A673 (cell line): ENCODE measurements at regions not wholly inside any gene's neighbourhood (a gene's known extent, or its start where the extent isn't known, plus 50 kb on each side); places are given as distances from the start of the nearest gene placed in this dataset.

Experiments used
- BruUV-seq: library from RNA; stranded (reverse); fragments of 400-500 nt; replicated peaks from 2 replicates; lab custom pipeline; 2021; lab: Mats Ljungman, UMichigan
- CTCF ChIA-PET: fragments of 300-600 bp; sonication (Branson Sonifier 250); formaldehyde crosslinking; loops from one replicate; lab custom pipeline; 2022; ENCODE audit warnings: antibody characterized with exemption; lab: Charles Lee
- POLR2A ChIA-PET: fragments of 300-600 bp; sonication (Branson Sonifier 250); formaldehyde crosslinking; loops from one replicate; lab custom pipeline; 2022; ENCODE audit warnings: antibody characterized with exemption; ENCODE audit not compliant: low non-redundant PET; lab: Charles Lee
- DNase-seq: peaks from one replicate; pipeline ENCODE4 v3.0.0-alpha.2; 2015; ENCODE audit warnings: low spot score
- H3K27ac ChIP-seq: fragments of 200-600 bp; sonication (generic); 2 replicates; pipeline ENCODE4 v1.5.1; 2016; ENCODE audit warnings: mixed run types, low read depth, mild to moderate bottlenecking, mixed read lengths, antibody characterized with exemption, low read length; ENCODE audit not compliant: poor library complexity, severe bottlenecking
- H3K27me3 ChIP-seq: fragments of 200-600 bp; sonication (generic); replicated peaks from 2 replicates; pipeline ENCODE4 v1.6.1; 2017; ENCODE audit warnings: mixed run types, low read depth, mild to moderate bottlenecking, mixed read lengths, antibody characterized with exemption, low read length; ENCODE audit not compliant: insufficient read depth, poor library complexity
- H3K36me3 ChIP-seq: fragments of 200-600 bp; sonication (generic); 2 replicates; pipeline ENCODE4 v1.6.1; 2016; ENCODE audit warnings: mixed run types, mild to moderate bottlenecking, mixed read lengths, antibody characterized with exemption, low read length; ENCODE audit not compliant: insufficient read depth, poor library complexity, severe bottlenecking
- H3K4me1 ChIP-seq: fragments of 200-600 bp; sonication (generic); 2 replicates; pipeline ENCODE4 v1.6.1; 2017; ENCODE audit warnings: mixed run types, mild to moderate bottlenecking, mixed read lengths, antibody characterized with exemption, low read length; ENCODE audit not compliant: insufficient read depth, poor library complexity, severe bottlenecking
- H3K4me3 ChIP-seq: fragments of 200-600 bp; sonication (generic); 2 replicates; pipeline ENCODE4 v1.5.1; 2016; ENCODE audit warnings: low read depth, mixed run types, mild to moderate bottlenecking, mixed read lengths, low read length; ENCODE audit not compliant: poor library complexity, severe bottlenecking
- H3K9me3 ChIP-seq: fragments of 200-600 bp; sonication (generic); 2 replicates; pipeline ENCODE4 v1.6.1; 2016; ENCODE audit warnings: mixed run types, low read depth, mild to moderate bottlenecking, mixed read lengths, antibody characterized with exemption, low read length; ENCODE audit not compliant: poor library complexity, severe bottlenecking
- EZH2 ChIP-seq: fragments of 200-600 bp; sonication (generic); IDR thresholded peaks from 2 replicates; pipeline ENCODE4 v1.6.1; 2017; ENCODE audit warnings: borderline replicate concordance, low read depth, mild to moderate bottlenecking, mixed read lengths, antibody characterized with exemption, low read length; ENCODE audit not compliant: poor library complexity, severe bottlenecking
- intact Hi-C: fragments of 100-400 bp; cut with micrococcal nuclease; formaldehyde crosslinking; loops from one replicate; pipeline ENCODE4 v1.10.0; 2022; ENCODE audit not compliant: unreplicated experiment
- TF ChIP-seq, protein P1 (sequence below): fragments of 300-800, 200-600 bp; sonication (generic); conservative IDR thresholded peaks from 2 replicates; pipeline ENCODE4 v1.5.1; 2017; ENCODE audit warnings: low read depth, mild to moderate bottlenecking, antibody characterized with exemption, low read length, moderate library complexity, mixed read lengths

DNA sequence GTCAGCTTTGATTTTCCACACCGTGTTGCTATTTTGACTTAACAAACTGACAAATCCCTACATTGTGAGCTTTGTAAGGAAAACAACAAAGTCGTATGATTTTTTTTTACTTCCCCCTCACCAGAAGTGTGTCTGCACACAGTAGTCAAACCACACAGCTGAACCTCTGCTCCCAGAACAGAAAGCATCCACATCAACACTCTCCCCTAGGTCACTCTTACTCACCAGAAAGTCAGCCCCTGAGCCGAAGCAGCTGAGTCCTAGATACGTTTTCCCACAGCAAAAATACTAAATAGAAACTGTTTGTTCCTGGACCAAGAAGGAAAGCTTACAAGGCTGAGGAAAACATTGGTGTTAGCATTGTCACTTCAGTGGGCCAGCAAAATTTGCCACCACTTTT lies 305.7 kb downstream of the DHX15 start:
- no peak overlapping the region for H3K4me3 ChIP-seq
- no TSS peak for BruUV-seq
- no peak for TF ChIP-seq EZH2
- TF ChIP-seq, protein P1, sequence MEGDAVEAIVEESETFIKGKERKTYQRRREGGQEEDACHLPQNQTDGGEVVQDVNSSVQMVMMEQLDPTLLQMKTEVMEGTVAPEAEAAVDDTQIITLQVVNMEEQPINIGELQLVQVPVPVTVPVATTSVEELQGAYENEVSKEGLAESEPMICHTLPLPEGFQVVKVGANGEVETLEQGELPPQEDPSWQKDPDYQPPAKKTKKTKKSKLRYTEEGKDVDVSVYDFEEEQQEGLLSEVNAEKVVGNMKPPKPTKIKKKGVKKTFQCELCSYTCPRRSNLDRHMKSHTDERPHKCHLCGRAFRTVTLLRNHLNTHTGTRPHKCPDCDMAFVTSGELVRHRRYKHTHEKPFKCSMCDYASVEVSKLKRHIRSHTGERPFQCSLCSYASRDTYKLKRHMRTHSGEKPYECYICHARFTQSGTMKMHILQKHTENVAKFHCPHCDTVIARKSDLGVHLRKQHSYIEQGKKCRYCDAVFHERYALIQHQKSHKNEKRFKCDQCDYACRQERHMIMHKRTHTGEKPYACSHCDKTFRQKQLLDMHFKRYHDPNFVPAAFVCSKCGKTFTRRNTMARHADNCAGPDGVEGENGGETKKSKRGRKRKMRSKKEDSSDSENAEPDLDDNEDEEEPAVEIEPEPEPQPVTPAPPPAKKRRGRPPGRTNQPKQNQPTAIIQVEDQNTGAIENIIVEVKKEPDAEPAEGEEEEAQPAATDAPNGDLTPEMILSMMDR = no peak
- no peaks in the 10 kb centered on the region for H3K36me3 ChIP-seq
- no peaks in the 10 kb centered on the region for H3K27me3 ChIP-seq
- intact Hi-C loops = no loop called here
- DNase-seq = no peak
- ChIA-PET CTCF (no interaction called here), POLR2A (no interaction called here)
- H3K9me3 ChIP-seq = no peaks in the 10 kb centered on the region
- no peak overlapping the region for H3K27ac ChIP-seq
- no peaks in the 10 kb centered on the region for H3K4me1 ChIP-seq

DNA sequence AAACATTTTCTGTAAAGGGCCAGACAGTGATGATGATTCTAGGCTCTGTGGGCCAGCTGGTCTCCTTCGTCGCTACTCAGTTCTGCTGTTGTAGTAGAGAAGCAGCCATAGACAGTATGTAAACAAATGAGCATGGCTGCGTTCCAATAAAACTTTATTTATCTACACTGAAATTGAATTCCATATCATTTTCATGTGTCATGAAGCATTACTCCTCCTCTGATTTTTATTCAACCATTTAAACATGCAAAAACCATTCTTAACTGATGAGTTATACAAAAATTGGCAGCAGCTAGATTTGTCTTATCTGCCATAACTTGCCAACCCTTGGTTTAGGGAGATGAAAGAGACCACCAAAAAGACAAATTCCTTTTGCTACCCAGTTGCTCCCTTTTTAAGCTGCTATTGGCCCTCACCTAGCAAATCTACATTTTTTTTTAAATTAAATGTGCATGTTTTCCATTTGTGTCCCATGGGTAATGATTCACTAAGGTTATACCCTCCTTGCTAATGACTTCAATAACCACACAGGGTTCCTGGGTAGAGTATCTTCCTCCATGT lies 309.9 kb downstream of the DHX15 start:
- Histone ChIP-seq H3K4me1 (no peaks in the 10 kb centered on the region), H3K27ac (no peak overlapping the region), H3K27me3 (no peaks in the 10 kb centered on the region), H3K36me3 (no peaks in the 10 kb centered on the region), H3K9me3 (no peaks in the 10 kb centered on the region), H3K4me3 (no peak overlapping the region)
- CTCF ChIA-PET = no interaction called here
- no TSS peak for BruUV-seq
- POLR2A ChIA-PET = no interaction called here
- TF ChIP-seq, protein P1 = no peak
- no peak for TF ChIP-seq EZH2
- no peak for DNase-seq
- intact Hi-C loops = no loop called here

DNA sequence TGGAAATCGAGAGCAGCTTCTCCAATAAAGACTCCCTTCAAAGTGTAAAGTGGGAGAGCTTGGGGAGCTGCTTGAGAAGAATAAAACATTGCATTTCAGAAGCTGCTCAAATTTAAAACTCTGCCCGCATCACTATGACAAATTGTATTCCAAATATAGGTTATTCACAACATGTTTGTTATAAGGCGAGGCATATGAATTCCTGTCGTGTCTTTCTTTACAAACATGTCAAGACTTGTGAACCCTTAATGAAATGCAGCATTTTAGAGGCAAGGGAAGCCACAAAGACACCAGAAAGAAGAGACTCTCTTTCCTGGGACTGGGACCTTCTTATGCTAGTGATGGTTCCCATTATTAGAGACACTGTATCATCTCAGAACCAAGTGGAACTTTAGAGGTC lies 311.2 kb downstream of the DHX15 start:
- Histone ChIP-seq H3K27me3 (no peaks in the 10 kb centered on the region), H3K36me3 (no peaks in the 10 kb centered on the region), H3K27ac (no peak overlapping the region), H3K9me3 (no peaks in the 10 kb centered on the region), H3K4me1 (no peaks in the 10 kb centered on the region), H3K4me3 (no peak overlapping the region)
- BruUV-seq = no TSS peak
- DNase-seq = no peak
- ChIA-PET POLR2A (no interaction called here), CTCF (no interaction called here)
- intact Hi-C loops = no loop called here
- TF ChIP-seq, protein P1 = no peak
- no peak for TF ChIP-seq EZH2
